HG02571 (cell line): ENCODE measurements at regions not wholly inside any gene's neighbourhood (a gene's known extent, or its start where the extent isn't known, plus 50 kb on each side); places are given as distances from the start of the nearest gene placed in this dataset.
"Not testable (repeated sequence)": the region's sequence is repeated elsewhere in the genome, so short reads cannot be mapped to it uniquely, and the experiment has no call there.

ENCODE experiments used
- ATAC-seq: cut with Tn5 transposase; IDR thresholded peaks from one replicate; pipeline ENCODE4 v1.9.1; 2021; ENCODE audit warnings: mild to moderate bottlenecking, moderate library complexity; ENCODE audit not compliant: unreplicated experiment

GRCh38 chr7:66413379-66414114, 208.4 kb downstream of the TPST1 start:
- no peak for ATAC-seq

- no peak for ATAC-seq
Observed at GRCh38 chr7:66415659-66416265, 210.6 kb downstream of the TPST1 start.

- ATAC-seq = no peak
Observed at GRCh38 chr7:66418537-66418936, 210.1 kb upstream of the KCTD7 start.

GRCh38 chr7:66419210-66419609, 209.5 kb upstream of the KCTD7 start:
- no peak for ATAC-seq

- no peak for ATAC-seq
Observed at GRCh38 chr7:66421830-66422475, 206.7 kb upstream of the KCTD7 start.

- ATAC-seq = no peak
Observed at GRCh38 chr7:66423729-66424128, 205.0 kb upstream of the KCTD7 start.

- no peak for ATAC-seq
Observed at GRCh38 chr7:66426332-66426731, 202.3 kb upstream of the KCTD7 start.

- ATAC-seq = no peak
Observed at GRCh38 chr7:66426996-66427395, 201.7 kb upstream of the KCTD7 start.

GRCh38 chr7:66427956-66428355, 200.7 kb upstream of the KCTD7 start:
- ATAC-seq = no peak

GRCh38 chr7:66429498-66430163, 199.1 kb upstream of the KCTD7 start:
- ATAC-seq = no peak

GRCh38 chr7:66430164-66430545, 198.5 kb upstream of the KCTD7 start:
- no peak for ATAC-seq

- ATAC-seq = not testable (repeated sequence)
Observed at GRCh38 chr7:66438703-66439405, 189.8 kb upstream of the KCTD7 start.

GRCh38 chr7:66442385-66442784, 186.3 kb upstream of the KCTD7 start:
- no peak for ATAC-seq

- ATAC-seq = no peak
Observed at GRCh38 chr7:66443946-66444345, 184.7 kb upstream of the KCTD7 start.

- ATAC-seq = not testable (repeated sequence)
Observed at GRCh38 chr7:66447007-66447406, 181.7 kb upstream of the KCTD7 start.

- ATAC-seq = not testable (repeated sequence)
Observed at GRCh38 chr7:66450814-66451213, 177.9 kb upstream of the KCTD7 start.

GRCh38 chr7:66451713-66452112, 177.0 kb upstream of the KCTD7 start:
- not testable (repeated sequence) for ATAC-seq

GRCh38 chr7:66452165-66452564, 176.5 kb upstream of the KCTD7 start:
- ATAC-seq = no peak

GRCh38 chr7:66453340-66453739, 175.3 kb upstream of the KCTD7 start:
- no peak for ATAC-seq

GRCh38 chr7:66454600-66455225, 174.0 kb upstream of the KCTD7 start:
- no peak for ATAC-seq

GRCh38 chr7:66455432-66455831, 173.2 kb upstream of the KCTD7 start:
- not testable (repeated sequence) for ATAC-seq
